H1 (cell line): ENCODE measurements at regions not wholly inside any gene's neighbourhood (a gene's known extent, or its start where the extent isn't known, plus 50 kb on each side); places are given as distances from the start of the nearest gene placed in this dataset.

Source experiments
- CTCF ChIA-PET: fragments of 300-600 bp; sonication (Branson Sonifier 250); formaldehyde crosslinking; loops from one replicate; lab custom pipeline; 2021; ENCODE audit not compliant: partially characterized antibody; lab: Charles Lee
- POLR2A ChIA-PET: fragments of 300-600 bp; sonication (Branson Sonifier 250); formaldehyde crosslinking; loops from one replicate; lab custom pipeline; 2021; ENCODE audit warnings: inconsistent platforms; ENCODE audit not compliant: partially characterized antibody; lab: Charles Lee
- DNase-seq, 2 experiments: peaks; one replicate each; pipeline versions ENCODE4 v3.0.0 to v3.0.0-alpha.2; 2010 to 2022; ENCODE audit warnings: low spot score in 2 of 2, low read depth in 1 of 2, mixed read lengths in 1 of 2
- FAIRE-seq: peaks from 2 replicates; lab custom pipeline; 2011; peaks lifted over from hg19 to GRCh38; lab: Jason Lieb, UNC
- H2AFZ ChIP-seq: 2 replicates; pipeline ENCODE4 v1.8.1; 2012; ENCODE audit warnings: low read length, inconsistent platforms
- H2AK5ac ChIP-seq: 2 replicates; pipeline ENCODE4 v1.6.1; 2013; ENCODE audit warnings: low read depth, low read length
- H2BK120ac ChIP-seq: replicated peaks from 2 replicates; pipeline ENCODE3; 2013; ENCODE audit warnings: low read depth, low read length, inconsistent platforms
- H2BK12ac ChIP-seq: 2 replicates; pipeline ENCODE4 v1.6.1; 2013; ENCODE audit warnings: low read depth, low read length
- H2BK15ac ChIP-seq: 2 replicates; pipeline ENCODE4 v1.6.1; 2013; ENCODE audit warnings: low read length
- H2BK20ac ChIP-seq: 2 replicates; pipeline ENCODE4 v1.6.1; 2013; ENCODE audit warnings: low read length
- H2BK5ac ChIP-seq: 2 replicates; pipeline ENCODE4 v1.6.1; 2013; ENCODE audit warnings: low read depth, low read length
- H3K14ac ChIP-seq: 2 replicates; pipeline ENCODE4 v1.6.1; 2013; ENCODE audit warnings: inconsistent platforms; ENCODE audit not compliant: insufficient read length
- H3K18ac ChIP-seq: 2 replicates; pipeline ENCODE4 v1.6.1; 2013; ENCODE audit warnings: low read length; ENCODE audit errors: extremely low read depth
- H3K23ac ChIP-seq: 2 replicates; pipeline ENCODE4 v1.6.1; 2013; ENCODE audit warnings: inconsistent platforms; ENCODE audit not compliant: insufficient read length
- H3K23me2 ChIP-seq: 2 replicates; pipeline ENCODE4 v1.6.1; 2013; ENCODE audit warnings: low read depth, low read length
- H3K27ac ChIP-seq: 2 replicates; pipeline ENCODE4 v1.6.1; 2011; ENCODE audit warnings: low read depth, low read length, inconsistent platforms
- H3K27me3 ChIP-seq, 4 experiments: replicated peaks in 1 of 4; 1 replicate in 1 of 4; 2 replicates in 3 of 4; pipeline versions ENCODE4 v1.6.1 to v1.8.1; 2011 to 2013; ENCODE audit warnings: low read length in 3 of 4, mild to moderate bottlenecking in 3 of 4, inconsistent platforms in 2 of 4, mixed read lengths in 2 of 4, moderate library complexity in 1 of 4; ENCODE audit not compliant: control insufficient read depth in 3 of 4, insufficient read depth in 3 of 4; ENCODE audit errors: extremely low read depth in 1 of 4
- H3K36me3 ChIP-seq, 4 experiments: 2 replicates each; pipeline versions ENCODE4 v1.6.1 to v1.8.1; 2011 to 2013; ENCODE audit warnings: mild to moderate bottlenecking in 4 of 4, low read length in 3 of 4, moderate library complexity in 2 of 4, control low read depth in 1 of 4, inconsistent platforms in 1 of 4; ENCODE audit not compliant: insufficient read depth in 4 of 4, control insufficient read depth in 2 of 4
- H3K4ac ChIP-seq: replicated peaks from 2 replicates; pipeline ENCODE3; 2013; ENCODE audit warnings: low read length, low read depth, mixed read lengths, inconsistent platforms; ENCODE audit not compliant: insufficient read length
- H3K4me1 ChIP-seq, 4 experiments: replicated peaks in 1 of 4; 1 replicate in 1 of 4; 2 replicates in 3 of 4; pipeline versions ENCODE4 v1.6.1 to v1.8.1; 2011 to 2013; ENCODE audit warnings: low read length in 3 of 4, inconsistent platforms in 2 of 4, mixed read lengths in 1 of 4; ENCODE audit not compliant: insufficient read depth in 4 of 4, control insufficient read depth in 3 of 4
- H3K4me2 ChIP-seq, 2 experiments: 2 replicates each; pipeline versions ENCODE4 v1.6.1 to v1.8.1; 2011 to 2013; ENCODE audit warnings: low read depth in 2 of 2, low read length in 2 of 2, control low read depth in 1 of 2, inconsistent platforms in 1 of 2, mild to moderate bottlenecking in 1 of 2; ENCODE audit not compliant: insufficient read depth in 1 of 2
- H3K4me3 ChIP-seq, 4 experiments: fragments of 200-600, 300-600 bp in 1 of 4; sonication (generic), shearing (Covaris generic), sonication (Bioruptor Twin) in 1 of 4; 2 replicates each; pipeline versions ENCODE4 v1.5.1 to v1.8.1; 2011 to 2016; ENCODE audit warnings: low read length in 4 of 4, low read depth in 3 of 4, control low read depth in 2 of 4, inconsistent platforms in 2 of 4, mild to moderate bottlenecking in 2 of 4, mixed read lengths in 1 of 4, moderate library complexity in 1 of 4; ENCODE audit not compliant: insufficient read depth in 2 of 4; ENCODE audit errors: extremely low read depth in 1 of 4
- H3K56ac ChIP-seq: replicated peaks from 2 replicates; pipeline ENCODE3; 2013; ENCODE audit warnings: low read depth, mild to moderate bottlenecking, mixed read lengths, low read length, inconsistent platforms; ENCODE audit not compliant: insufficient read length
- H3K79me1 ChIP-seq: 2 replicates; pipeline ENCODE4 v1.6.1; 2013; ENCODE audit warnings: low read depth, low read length, control low read depth
- H3K79me2 ChIP-seq, 2 experiments: 2 replicates each; pipeline versions ENCODE4 v1.6.1 to v1.8.1; 2012 to 2013; ENCODE audit warnings: low read length in 2 of 2, mild to moderate bottlenecking in 2 of 2, inconsistent platforms in 1 of 2; ENCODE audit not compliant: insufficient read depth in 2 of 2, control insufficient read depth in 1 of 2
- H3K9ac ChIP-seq, 4 experiments: replicated peaks in 1 of 4; 1 replicate in 1 of 4; 2 replicates in 3 of 4; pipeline versions ENCODE4 v1.6.1 to v1.8.1; 2011 to 2013; ENCODE audit warnings: low read depth in 3 of 4, low read length in 3 of 4, control low read depth in 2 of 4, mild to moderate bottlenecking in 2 of 4, moderate library complexity in 2 of 4, inconsistent platforms in 1 of 4; ENCODE audit errors: extremely low read depth in 1 of 4
- H3K9me3 ChIP-seq, 2 experiments: 2 replicates each; pipeline versions ENCODE4 v1.6.1 to v1.8.1; 2012 to 2013; ENCODE audit warnings: mild to moderate bottlenecking in 2 of 2, moderate library complexity in 2 of 2, control low read depth in 1 of 2, inconsistent platforms in 1 of 2, low read depth in 1 of 2, low read length in 1 of 2, mixed read lengths in 1 of 2; ENCODE audit not compliant: insufficient read depth in 2 of 2
- H4K20me1 ChIP-seq, 2 experiments: replicated peaks in 1 of 2; 2 replicates each; pipeline versions ENCODE3 to v1.8.1; 2011 to 2013; ENCODE audit warnings: inconsistent platforms in 2 of 2, low read length in 2 of 2, mild to moderate bottlenecking in 1 of 2; ENCODE audit not compliant: insufficient read depth in 2 of 2, control insufficient read depth in 1 of 2
- H4K5ac ChIP-seq: 2 replicates; pipeline ENCODE4 v1.6.1; 2013; ENCODE audit warnings: low read length, low read depth, mixed read lengths, inconsistent platforms; ENCODE audit not compliant: insufficient read length
- H4K8ac ChIP-seq: 2 replicates; pipeline ENCODE4 v1.8.0; 2013; ENCODE audit warnings: mild to moderate bottlenecking, moderate library complexity, low read length, inconsistent platforms; ENCODE audit not compliant: insufficient read depth; ENCODE audit errors: extremely low read depth
- H4K91ac ChIP-seq: replicated peaks from 2 replicates; pipeline ENCODE3; 2013; ENCODE audit warnings: low read length, mixed read lengths, inconsistent platforms; ENCODE audit not compliant: insufficient read length
- FOSL1 ChIP-seq: IDR thresholded peaks from 2 replicates; pipeline ENCODE4 v1.6.1; 2011; ENCODE audit warnings: mild to moderate bottlenecking, low read depth, low read length, moderate library complexity; ENCODE audit not compliant: insufficient read depth
- POLR2AphosphoS5 ChIP-seq: IDR thresholded peaks from 2 replicates; pipeline ENCODE4 v1.6.1; 2011; ENCODE audit warnings: low read depth, low read length
- SP4 ChIP-seq: IDR thresholded peaks from 2 replicates; pipeline ENCODE4 v1.6.1; 2012; ENCODE audit warnings: low read length, inconsistent platforms
- ZNF274 ChIP-seq: IDR thresholded peaks from 2 replicates; pipeline ENCODE4 v1.7.0; 2012; ENCODE audit warnings: low read length, borderline replicate concordance; ENCODE audit errors: extremely low read depth
- WGBS, 2 experiments: shearing (Covaris generic) in 1 of 2; methylation state at CpG; one replicate each; pipeline versions ENCODE4 v1.1.6 to v1.1.7; 2013 to 2015; ENCODE audit warnings: low lambda C conversion rate in 2 of 2, mixed read lengths in 2 of 2, inconsistent platforms in 1 of 2, low coverage in 1 of 2, missing lambda C conversion rate in 1 of 2; ENCODE audit not compliant: insufficient replicate concordance in 2 of 2, insufficient coverage in 1 of 2, insufficient read length in 1 of 2; ENCODE audit errors: extremely low coverage in 1 of 2, missing lambda C conversion rate in 1 of 2; 5-methylcytosine and 5-hydroxymethylcytosine counted together

GRCh38 chr21:33987461-33987860 is 71.9 kb upstream of the ATP5PO start:
- ChIA-PET POLR2A (interaction anchor here (1.1 kb wide), 1 partner anchor 56 kb away, joined by 4 read pairs; no protein-coding TSS in a partner anchor), CTCF (interaction anchor here (0.7 to 1.4 kb wide), 6 partner anchors 9 to 63 kb away, joined by 3 to 4 read pairs (median 3); no protein-coding TSS in a partner anchor)
- no peak overlapping the region for H3K14ac ChIP-seq
- H3K9ac ChIP-seq: no peak overlapping the region
- FAIRE-seq: no peak
- no peak for DNase-seq
- no peak overlapping the region for H3K4ac ChIP-seq
- H4K91ac ChIP-seq: no peak overlapping the region
- H3K79me2 ChIP-seq: no peaks in the 10 kb centered on the region
- H3K56ac ChIP-seq: no peak overlapping the region
- H3K23ac ChIP-seq: no peak overlapping the region
- H4K8ac ChIP-seq: no peak overlapping the region; the same call in 1 of the 2 replicates
- no peak overlapping the region for H2BK120ac ChIP-seq
- H3K4me2 ChIP-seq: no peak overlapping the region
- no peak overlapping the region for H2AFZ ChIP-seq
- no peak overlapping the region for H2BK12ac ChIP-seq
- no peak overlapping the region for H2BK5ac ChIP-seq
- H4K20me1 ChIP-seq: peaks cover 0 to 6% of the 10 kb centered on the region in 2 experiments
- H2AK5ac ChIP-seq: no peak overlapping the region
- no peak overlapping the region for H2BK20ac ChIP-seq
- H3K27me3 ChIP-seq: no peaks in the 10 kb centered on the region; a peak in 1 of 7 replicates
- no peak overlapping the region for H3K27ac ChIP-seq
- H4K5ac ChIP-seq: no peak overlapping the region
- no peak overlapping the region for H3K18ac ChIP-seq
- no peaks in the 10 kb centered on the region for H3K9me3 ChIP-seq
- peaks cover 0 to 9% (median 2%) of the 10 kb centered on the region in 4 experiments; a peak in 6 of 7 replicates for H3K4me1 ChIP-seq
- 85% methylated on average over 5 of the region's 5 CpGs; no CpG with 5 or more reads in 1 of the 2 experiments for WGBS, 2 experiments
- peaks cover 6% of the 10 kb centered on the region; the same call in 1 of the 2 replicates for H3K23me2 ChIP-seq
- H2BK15ac ChIP-seq: no peak overlapping the region
- no peaks in the 10 kb centered on the region for H3K79me1 ChIP-seq
- no peaks in the 10 kb centered on the region; a peak in 1 of 8 replicates for H3K36me3 ChIP-seq
- H3K4me3 ChIP-seq: no peak overlapping the region
- TF ChIP-seq POLR2AphosphoS5 (no peak), SP4 (no peak), FOSL1 (no peak), ZNF274 (no peak)
